AG04450 (cell line): ENCODE measurements at regions not wholly inside any gene's neighbourhood (a gene's known extent, or its start where the extent isn't known, plus 50 kb on each side); places are given as distances from the start of the nearest gene placed in this dataset.

ENCODE experiments used
- CTCF ChIA-PET: fragments of 300-600, 350-600 bp; formaldehyde crosslinking; extraction: SDS; loops from one replicate; lab custom pipeline; 2022; ENCODE audit warnings: antibody characterized with exemption, inconsistent platforms; lab: Charles Lee
- POLR2A ChIA-PET: fragments of 350-600 bp; formaldehyde crosslinking; extraction: SDS; loops from one replicate; lab custom pipeline; 2021; ENCODE audit warnings: antibody characterized with exemption, inconsistent platforms; lab: Yijun Ruan, JAX
- DNase-seq: peaks from one replicate; pipeline ENCODE4 v3.0.0-alpha.2; 2011; ENCODE audit warnings: low read depth, low spot score
- H3K27ac ChIP-seq: one replicate; pipeline ENCODE4 v1.5.1; 2012; ENCODE audit warnings: low read depth, low read length, control low read depth
- H3K27me3 ChIP-seq: one replicate; pipeline ENCODE4 v1.6.0; 2012; ENCODE audit warnings: low read length; ENCODE audit not compliant: control insufficient read depth, insufficient read depth
- H3K4me3 ChIP-seq: 2 replicates; pipeline ENCODE4 v1.5.1; 2011; ENCODE audit warnings: mild to moderate bottlenecking, low read depth, low read length, control low read depth
- H3K9me3 ChIP-seq: 2 replicates; pipeline ENCODE4 v1.5.1; 2012; ENCODE audit warnings: low read length; ENCODE audit not compliant: control insufficient read depth, insufficient read depth
- TF ChIP-seq, protein P1 (sequence below): IDR thresholded peaks from 2 replicates; pipeline ENCODE4 v1.5.1; 2011; ENCODE audit warnings: low read depth, low read length, control low read depth, inconsistent platforms

GRCh38 chr4:180640193-180640592, 1603.0 kb upstream of the TENM3 start:
- TF ChIP-seq, protein P1, sequence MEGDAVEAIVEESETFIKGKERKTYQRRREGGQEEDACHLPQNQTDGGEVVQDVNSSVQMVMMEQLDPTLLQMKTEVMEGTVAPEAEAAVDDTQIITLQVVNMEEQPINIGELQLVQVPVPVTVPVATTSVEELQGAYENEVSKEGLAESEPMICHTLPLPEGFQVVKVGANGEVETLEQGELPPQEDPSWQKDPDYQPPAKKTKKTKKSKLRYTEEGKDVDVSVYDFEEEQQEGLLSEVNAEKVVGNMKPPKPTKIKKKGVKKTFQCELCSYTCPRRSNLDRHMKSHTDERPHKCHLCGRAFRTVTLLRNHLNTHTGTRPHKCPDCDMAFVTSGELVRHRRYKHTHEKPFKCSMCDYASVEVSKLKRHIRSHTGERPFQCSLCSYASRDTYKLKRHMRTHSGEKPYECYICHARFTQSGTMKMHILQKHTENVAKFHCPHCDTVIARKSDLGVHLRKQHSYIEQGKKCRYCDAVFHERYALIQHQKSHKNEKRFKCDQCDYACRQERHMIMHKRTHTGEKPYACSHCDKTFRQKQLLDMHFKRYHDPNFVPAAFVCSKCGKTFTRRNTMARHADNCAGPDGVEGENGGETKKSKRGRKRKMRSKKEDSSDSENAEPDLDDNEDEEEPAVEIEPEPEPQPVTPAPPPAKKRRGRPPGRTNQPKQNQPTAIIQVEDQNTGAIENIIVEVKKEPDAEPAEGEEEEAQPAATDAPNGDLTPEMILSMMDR, result no peak
- DNase-seq, result no peak
- Histone ChIP-seq H3K27ac (no peak overlapping the region), H3K27me3 (no peaks in the 10 kb centered on the region), H3K4me3 (no peak overlapping the region), H3K9me3 (no peaks in the 10 kb centered on the region)
- ChIA-PET POLR2A (no interaction called here), CTCF (interaction anchor here (0.6 to 1.1 kb wide), 4 partner anchors 25 to 929 kb away, joined by 3 read pairs; no protein-coding TSS in a partner anchor)

- CTCF ChIA-PET, result interaction anchor here (1.1 kb wide), 1 partner anchor 24 kb away, joined by 3 read pairs; no protein-coding TSS in a partner anchor
- TF ChIP-seq, protein P1, result no peak
- no peak overlapping the region for H3K27ac ChIP-seq
- no peak overlapping the region for H3K4me3 ChIP-seq
- POLR2A ChIA-PET, result no interaction called here
- H3K9me3 ChIP-seq, result no peaks in the 10 kb centered on the region
- no peaks in the 10 kb centered on the region for H3K27me3 ChIP-seq
- no peak for DNase-seq
Observed at GRCh38 chr4:180641495-180641894, 1601.7 kb upstream of the TENM3 start.

GRCh38 chr4:180642732-180643131, 1600.5 kb upstream of the TENM3 start:
- Histone ChIP-seq H3K4me3 (no peak overlapping the region), H3K9me3 (no peaks in the 10 kb centered on the region), H3K27me3 (no peaks in the 10 kb centered on the region), H3K27ac (no peak overlapping the region)
- POLR2A ChIA-PET, result no interaction called here
- no peak for DNase-seq
- TF ChIP-seq, protein P1, result no peak
- CTCF ChIA-PET, result interaction anchor here (0.8 to 2.8 kb wide), 2 partner anchors 21 to 23 kb away, joined by 3 to 17 read pairs; no protein-coding TSS in a partner anchor

- no peak overlapping the region for H3K4me3 ChIP-seq
- POLR2A ChIA-PET, result no interaction called here
- no peaks in the 10 kb centered on the region for H3K27me3 ChIP-seq
- H3K9me3 ChIP-seq, result no peaks in the 10 kb centered on the region
- no peak overlapping the region for H3K27ac ChIP-seq
- CTCF ChIA-PET, result interaction anchor here (2.2 kb wide), 1 partner anchor 15 kb away, joined by 10 read pairs; no protein-coding TSS in a partner anchor
- TF ChIP-seq, protein P1, result no peak
- DNase-seq, result no peak
Observed at GRCh38 chr4:180650273-180650672, 1592.9 kb upstream of the TENM3 start.

DNA sequence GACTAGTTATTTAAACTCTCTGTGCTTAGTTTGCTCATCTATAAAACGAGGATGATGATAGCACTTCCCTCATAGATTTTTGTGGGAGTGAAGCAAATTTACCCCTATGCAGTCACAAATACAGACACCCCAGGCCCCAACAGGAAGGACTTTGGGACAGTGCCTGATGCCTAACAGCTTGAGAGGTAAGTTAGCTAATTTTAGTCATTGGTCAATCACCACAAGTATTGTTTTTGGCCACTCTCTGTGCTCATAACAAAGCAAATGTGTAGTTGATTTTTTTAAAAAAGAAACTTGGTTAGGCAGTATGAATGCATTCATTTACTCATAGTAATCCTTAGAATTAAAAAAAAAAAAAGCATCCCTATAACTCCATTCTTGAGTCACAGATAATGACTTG, 1590.7 kb upstream of the TENM3 start:
- no peak overlapping the region for H3K4me3 ChIP-seq
- no peaks in the 10 kb centered on the region for H3K9me3 ChIP-seq
- TF ChIP-seq, protein P1, result no peak
- H3K27me3 ChIP-seq, result no peaks in the 10 kb centered on the region
- ChIA-PET POLR2A (no interaction called here), CTCF (no interaction called here)
- H3K27ac ChIP-seq, result no peak overlapping the region
- DNase-seq, result no peak
